H1 (cell line): ENCODE measurements at regions not wholly inside any gene's neighbourhood (a gene's known extent, or its start where the extent isn't known, plus 50 kb on each side); places are given as distances from the start of the nearest gene placed in this dataset.

Source experiments
- CTCF ChIA-PET: fragments of 300-600 bp; sonication (Branson Sonifier 250); formaldehyde crosslinking; loops from one replicate; lab custom pipeline; 2021; ENCODE audit not compliant: partially characterized antibody; lab: Charles Lee
- POLR2A ChIA-PET: fragments of 300-600 bp; sonication (Branson Sonifier 250); formaldehyde crosslinking; loops from one replicate; lab custom pipeline; 2021; ENCODE audit warnings: inconsistent platforms; ENCODE audit not compliant: partially characterized antibody; lab: Charles Lee
- DNase-seq, 2 experiments: peaks; one replicate each; pipeline versions ENCODE4 v3.0.0 to v3.0.0-alpha.2; 2010 to 2022; ENCODE audit warnings: low spot score in 2 of 2, low read depth in 1 of 2, mixed read lengths in 1 of 2
- FAIRE-seq: peaks from 2 replicates; lab custom pipeline; 2011; peaks lifted over from hg19 to GRCh38; lab: Jason Lieb, UNC
- H2AFZ ChIP-seq: 2 replicates; pipeline ENCODE4 v1.8.1; 2012; ENCODE audit warnings: low read length, inconsistent platforms
- H2AK5ac ChIP-seq: 2 replicates; pipeline ENCODE4 v1.6.1; 2013; ENCODE audit warnings: low read depth, low read length
- H2BK120ac ChIP-seq: replicated peaks from 2 replicates; pipeline ENCODE3; 2013; ENCODE audit warnings: low read depth, low read length, inconsistent platforms
- H2BK12ac ChIP-seq: 2 replicates; pipeline ENCODE4 v1.6.1; 2013; ENCODE audit warnings: low read depth, low read length
- H2BK15ac ChIP-seq: 2 replicates; pipeline ENCODE4 v1.6.1; 2013; ENCODE audit warnings: low read length
- H2BK20ac ChIP-seq: 2 replicates; pipeline ENCODE4 v1.6.1; 2013; ENCODE audit warnings: low read length
- H2BK5ac ChIP-seq: 2 replicates; pipeline ENCODE4 v1.6.1; 2013; ENCODE audit warnings: low read depth, low read length
- H3K14ac ChIP-seq: 2 replicates; pipeline ENCODE4 v1.6.1; 2013; ENCODE audit warnings: inconsistent platforms; ENCODE audit not compliant: insufficient read length
- H3K18ac ChIP-seq: 2 replicates; pipeline ENCODE4 v1.6.1; 2013; ENCODE audit warnings: low read length; ENCODE audit errors: extremely low read depth
- H3K23ac ChIP-seq: 2 replicates; pipeline ENCODE4 v1.6.1; 2013; ENCODE audit warnings: inconsistent platforms; ENCODE audit not compliant: insufficient read length
- H3K23me2 ChIP-seq: 2 replicates; pipeline ENCODE4 v1.6.1; 2013; ENCODE audit warnings: low read depth, low read length
- H3K27ac ChIP-seq: 2 replicates; pipeline ENCODE4 v1.6.1; 2011; ENCODE audit warnings: low read depth, low read length, inconsistent platforms
- H3K27me3 ChIP-seq, 4 experiments: replicated peaks in 1 of 4; 1 replicate in 1 of 4; 2 replicates in 3 of 4; pipeline versions ENCODE4 v1.6.1 to v1.8.1; 2011 to 2013; ENCODE audit warnings: low read length in 3 of 4, mild to moderate bottlenecking in 3 of 4, inconsistent platforms in 2 of 4, mixed read lengths in 2 of 4, moderate library complexity in 1 of 4; ENCODE audit not compliant: control insufficient read depth in 3 of 4, insufficient read depth in 3 of 4; ENCODE audit errors: extremely low read depth in 1 of 4
- H3K36me3 ChIP-seq, 4 experiments: 2 replicates each; pipeline versions ENCODE4 v1.6.1 to v1.8.1; 2011 to 2013; ENCODE audit warnings: mild to moderate bottlenecking in 4 of 4, low read length in 3 of 4, moderate library complexity in 2 of 4, control low read depth in 1 of 4, inconsistent platforms in 1 of 4; ENCODE audit not compliant: insufficient read depth in 4 of 4, control insufficient read depth in 2 of 4
- H3K4ac ChIP-seq: replicated peaks from 2 replicates; pipeline ENCODE3; 2013; ENCODE audit warnings: low read length, low read depth, mixed read lengths, inconsistent platforms; ENCODE audit not compliant: insufficient read length
- H3K4me1 ChIP-seq, 4 experiments: replicated peaks in 1 of 4; 1 replicate in 1 of 4; 2 replicates in 3 of 4; pipeline versions ENCODE4 v1.6.1 to v1.8.1; 2011 to 2013; ENCODE audit warnings: low read length in 3 of 4, inconsistent platforms in 2 of 4, mixed read lengths in 1 of 4; ENCODE audit not compliant: insufficient read depth in 4 of 4, control insufficient read depth in 3 of 4
- H3K4me2 ChIP-seq, 2 experiments: 2 replicates each; pipeline versions ENCODE4 v1.6.1 to v1.8.1; 2011 to 2013; ENCODE audit warnings: low read depth in 2 of 2, low read length in 2 of 2, control low read depth in 1 of 2, inconsistent platforms in 1 of 2, mild to moderate bottlenecking in 1 of 2; ENCODE audit not compliant: insufficient read depth in 1 of 2
- H3K4me3 ChIP-seq, 4 experiments: fragments of 200-600, 300-600 bp in 1 of 4; sonication (generic), shearing (Covaris generic), sonication (Bioruptor Twin) in 1 of 4; 2 replicates each; pipeline versions ENCODE4 v1.5.1 to v1.8.1; 2011 to 2016; ENCODE audit warnings: low read length in 4 of 4, low read depth in 3 of 4, control low read depth in 2 of 4, inconsistent platforms in 2 of 4, mild to moderate bottlenecking in 2 of 4, mixed read lengths in 1 of 4, moderate library complexity in 1 of 4; ENCODE audit not compliant: insufficient read depth in 2 of 4; ENCODE audit errors: extremely low read depth in 1 of 4
- H3K56ac ChIP-seq: replicated peaks from 2 replicates; pipeline ENCODE3; 2013; ENCODE audit warnings: low read depth, mild to moderate bottlenecking, mixed read lengths, low read length, inconsistent platforms; ENCODE audit not compliant: insufficient read length
- H3K79me1 ChIP-seq: 2 replicates; pipeline ENCODE4 v1.6.1; 2013; ENCODE audit warnings: low read depth, low read length, control low read depth
- H3K79me2 ChIP-seq, 2 experiments: 2 replicates each; pipeline versions ENCODE4 v1.6.1 to v1.8.1; 2012 to 2013; ENCODE audit warnings: low read length in 2 of 2, mild to moderate bottlenecking in 2 of 2, inconsistent platforms in 1 of 2; ENCODE audit not compliant: insufficient read depth in 2 of 2, control insufficient read depth in 1 of 2
- H3K9ac ChIP-seq, 4 experiments: replicated peaks in 1 of 4; 1 replicate in 1 of 4; 2 replicates in 3 of 4; pipeline versions ENCODE4 v1.6.1 to v1.8.1; 2011 to 2013; ENCODE audit warnings: low read depth in 3 of 4, low read length in 3 of 4, control low read depth in 2 of 4, mild to moderate bottlenecking in 2 of 4, moderate library complexity in 2 of 4, inconsistent platforms in 1 of 4; ENCODE audit errors: extremely low read depth in 1 of 4
- H3K9me3 ChIP-seq, 2 experiments: 2 replicates each; pipeline versions ENCODE4 v1.6.1 to v1.8.1; 2012 to 2013; ENCODE audit warnings: mild to moderate bottlenecking in 2 of 2, moderate library complexity in 2 of 2, control low read depth in 1 of 2, inconsistent platforms in 1 of 2, low read depth in 1 of 2, low read length in 1 of 2, mixed read lengths in 1 of 2; ENCODE audit not compliant: insufficient read depth in 2 of 2
- H4K20me1 ChIP-seq, 2 experiments: replicated peaks in 1 of 2; 2 replicates each; pipeline versions ENCODE3 to v1.8.1; 2011 to 2013; ENCODE audit warnings: inconsistent platforms in 2 of 2, low read length in 2 of 2, mild to moderate bottlenecking in 1 of 2; ENCODE audit not compliant: insufficient read depth in 2 of 2, control insufficient read depth in 1 of 2
- H4K5ac ChIP-seq: 2 replicates; pipeline ENCODE4 v1.6.1; 2013; ENCODE audit warnings: low read length, low read depth, mixed read lengths, inconsistent platforms; ENCODE audit not compliant: insufficient read length
- H4K8ac ChIP-seq: 2 replicates; pipeline ENCODE4 v1.8.0; 2013; ENCODE audit warnings: mild to moderate bottlenecking, moderate library complexity, low read length, inconsistent platforms; ENCODE audit not compliant: insufficient read depth; ENCODE audit errors: extremely low read depth
- H4K91ac ChIP-seq: replicated peaks from 2 replicates; pipeline ENCODE3; 2013; ENCODE audit warnings: low read length, mixed read lengths, inconsistent platforms; ENCODE audit not compliant: insufficient read length
- JUN ChIP-seq: IDR thresholded peaks from 2 replicates; pipeline ENCODE4 v1.6.1; 2011; ENCODE audit warnings: low read depth, mild to moderate bottlenecking, improper control_type of control experiment, low read length
- WGBS, 2 experiments: shearing (Covaris generic) in 1 of 2; methylation state at CpG; one replicate each; pipeline versions ENCODE4 v1.1.6 to v1.1.7; 2013 to 2015; ENCODE audit warnings: low lambda C conversion rate in 2 of 2, mixed read lengths in 2 of 2, inconsistent platforms in 1 of 2, low coverage in 1 of 2, missing lambda C conversion rate in 1 of 2; ENCODE audit not compliant: insufficient replicate concordance in 2 of 2, insufficient coverage in 1 of 2, insufficient read length in 1 of 2; ENCODE audit errors: extremely low coverage in 1 of 2, missing lambda C conversion rate in 1 of 2; 5-methylcytosine and 5-hydroxymethylcytosine counted together

GRCh38 chr7:114190387-114190786, 224.2 kb upstream of the FOXP2 start:
- POLR2A ChIA-PET: no interaction called here
- CTCF ChIA-PET: interaction anchor here (1.3 kb wide), 1 partner anchor 19 kb away, joined by 3 read pairs; no protein-coding TSS in a partner anchor
- no peak for FAIRE-seq
- TF ChIP-seq JUN: no peak

More at GRCh38 chr7:114190387-114190786, 224.2 kb upstream of the FOXP2 start:
- Histone ChIP-seq H3K23ac (no peak overlapping the region), H3K27ac (no peak overlapping the region), H3K4me1 (no peaks in the 10 kb centered on the region), H4K8ac (no peak overlapping the region), H2BK5ac (no peak overlapping the region), H3K36me3 (no peaks in the 10 kb centered on the region), H2AK5ac (no peak overlapping the region), H3K79me1 (no peaks in the 10 kb centered on the region), H4K91ac (no peak overlapping the region), H3K4me3 (no peak overlapping the region), H4K5ac (no peak overlapping the region), H3K9ac (no peak overlapping the region), H3K56ac (no peak overlapping the region), H3K14ac (no peak overlapping the region), H3K18ac (no peak overlapping the region), H2BK15ac (no peak overlapping the region), H2AFZ (no peak overlapping the region), H4K20me1 (no peaks in the 10 kb centered on the region), H3K9me3 (no peaks in the 10 kb centered on the region), H2BK20ac (no peak overlapping the region), H3K4ac (no peak overlapping the region), H3K79me2 (no peaks in the 10 kb centered on the region), H3K27me3 (no peaks in the 10 kb centered on the region), H3K23me2 (no peaks in the 10 kb centered on the region), H2BK12ac (no peak overlapping the region), H2BK120ac (no peak overlapping the region), H3K4me2 (no peak overlapping the region)
- no peak for DNase-seq
- 89% methylated on average over 2 of the region's 2 CpGs; no CpG with 5 or more reads in 1 of the 2 experiments for WGBS, 2 experiments
